GM12873 (cell line): ENCODE measurements at regions not wholly inside any gene's neighbourhood (a gene's known extent, or its start where the extent isn't known, plus 50 kb on each side); places are given as distances from the start of the nearest gene placed in this dataset.

Experiments used
- CTCF ChIP-seq: IDR thresholded peaks from 2 replicates; pipeline ENCODE4 v1.5.1; 2012; ENCODE audit warnings: low read depth, mild to moderate bottlenecking, moderate library complexity, low read length, control low read depth; ENCODE audit not compliant: insufficient read depth; ENCODE audit errors: missing control alignments

DNA sequence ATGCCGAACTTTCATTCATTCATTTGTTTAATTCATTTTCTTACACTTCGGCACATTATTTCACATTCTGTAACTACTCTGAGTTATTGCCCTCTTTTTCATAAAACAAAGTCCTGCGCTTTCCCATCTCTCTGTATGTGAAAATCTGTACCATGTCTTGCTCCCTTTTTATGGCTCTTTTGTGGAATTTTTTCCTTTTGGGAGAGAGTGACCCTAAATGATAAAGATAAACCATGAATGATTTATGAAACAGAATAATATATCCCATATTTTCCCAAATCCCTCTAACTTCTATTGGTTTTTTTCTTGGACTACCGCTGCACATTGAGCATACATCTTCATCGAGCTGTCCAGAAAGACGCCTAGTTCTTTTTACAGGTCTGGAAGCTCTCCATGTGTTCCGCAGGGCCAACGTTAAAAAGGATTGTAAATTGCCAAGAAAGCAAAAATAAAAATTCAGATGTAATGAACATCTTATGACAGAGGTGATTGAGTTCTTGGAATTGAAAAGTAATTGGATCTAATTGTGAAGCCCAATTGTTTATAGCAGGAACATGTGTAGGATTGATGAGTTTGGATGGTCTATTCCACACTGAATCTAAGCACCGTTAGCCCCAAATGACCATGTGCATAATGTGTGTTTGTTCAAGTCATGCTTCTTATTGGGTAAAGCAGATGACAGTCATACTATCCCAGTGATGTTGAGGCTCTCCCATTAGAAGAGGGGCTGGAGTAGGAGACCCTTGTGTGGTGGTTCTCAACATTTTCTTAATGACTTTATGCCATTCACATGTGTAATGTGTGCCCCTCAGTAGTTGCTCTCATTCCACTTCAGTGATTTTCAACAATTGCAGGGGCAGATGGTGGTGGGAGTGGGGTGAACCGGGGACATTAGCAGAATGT is 378.9 kb downstream of the DLEU7 start:
- no peak for TF ChIP-seq CTCF

DNA sequence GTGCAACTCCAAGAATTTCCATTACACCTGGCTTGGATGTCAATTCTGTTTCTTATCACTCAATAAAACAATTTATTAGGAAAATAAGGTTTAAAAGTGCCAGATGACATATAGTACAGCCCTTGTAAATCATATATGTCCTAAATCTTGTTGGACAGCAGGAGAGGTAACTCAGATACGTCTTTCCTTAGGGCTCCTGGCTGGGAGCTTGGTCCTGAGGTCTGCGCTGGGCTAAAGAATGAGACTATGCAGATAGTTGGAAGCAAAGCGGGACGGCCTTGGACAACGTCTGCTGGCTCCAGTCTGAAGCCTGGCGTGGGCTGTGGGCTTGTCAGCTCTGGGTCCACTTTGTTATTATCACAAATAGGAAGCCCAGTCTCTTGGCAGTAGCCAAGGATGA is 377.0 kb downstream of the DLEU7 start:
- TF ChIP-seq CTCF: no peak

- no peak for TF ChIP-seq CTCF
Measured at GRCh38 chr13:50467156-50468110, 376.1 kb downstream of the DLEU7 start.

DNA sequence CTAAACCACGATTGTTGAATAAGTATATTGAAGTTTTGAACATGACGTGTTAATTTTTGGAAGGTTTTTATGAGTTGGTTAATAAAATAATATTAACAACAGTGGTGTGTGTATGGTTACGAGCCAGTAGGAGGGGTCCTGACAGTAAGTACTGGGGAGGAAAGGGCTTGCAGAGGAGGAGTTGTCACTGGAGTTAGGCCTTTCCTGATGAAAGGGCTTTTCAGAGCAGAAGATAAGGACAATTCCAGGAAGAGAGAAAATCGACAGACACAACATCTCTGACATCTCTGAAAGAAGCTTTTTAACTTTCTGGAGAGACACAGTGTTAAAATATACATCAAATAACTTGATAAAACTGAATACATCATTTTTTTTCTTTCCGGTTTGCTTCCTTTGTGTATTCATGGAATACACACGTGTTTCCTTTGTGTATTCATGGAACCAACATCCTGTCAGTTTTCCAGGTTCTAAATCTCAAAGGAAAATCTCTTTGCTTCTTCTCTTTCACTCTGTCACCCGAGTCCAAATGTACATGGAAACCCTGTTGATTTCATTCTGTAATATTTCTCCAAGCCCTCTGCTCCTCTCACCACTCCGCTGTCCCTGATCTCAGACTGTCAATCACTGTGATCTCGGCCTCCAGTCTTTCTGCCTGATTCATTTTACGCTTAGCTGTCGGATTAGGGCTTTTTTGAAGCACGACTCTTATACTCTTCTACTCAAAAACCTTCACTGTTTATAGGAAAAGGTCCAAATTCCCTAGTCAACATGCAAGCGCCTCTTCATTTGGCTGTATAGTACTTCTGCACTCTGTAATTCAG is 374.4 kb downstream of the DLEU7 start:
- TF ChIP-seq CTCF: no peak

- no peak for TF ChIP-seq CTCF
Measured at GRCh38 chr13:50474088-50474662, 369.3 kb downstream of the DLEU7 start.

DNA sequence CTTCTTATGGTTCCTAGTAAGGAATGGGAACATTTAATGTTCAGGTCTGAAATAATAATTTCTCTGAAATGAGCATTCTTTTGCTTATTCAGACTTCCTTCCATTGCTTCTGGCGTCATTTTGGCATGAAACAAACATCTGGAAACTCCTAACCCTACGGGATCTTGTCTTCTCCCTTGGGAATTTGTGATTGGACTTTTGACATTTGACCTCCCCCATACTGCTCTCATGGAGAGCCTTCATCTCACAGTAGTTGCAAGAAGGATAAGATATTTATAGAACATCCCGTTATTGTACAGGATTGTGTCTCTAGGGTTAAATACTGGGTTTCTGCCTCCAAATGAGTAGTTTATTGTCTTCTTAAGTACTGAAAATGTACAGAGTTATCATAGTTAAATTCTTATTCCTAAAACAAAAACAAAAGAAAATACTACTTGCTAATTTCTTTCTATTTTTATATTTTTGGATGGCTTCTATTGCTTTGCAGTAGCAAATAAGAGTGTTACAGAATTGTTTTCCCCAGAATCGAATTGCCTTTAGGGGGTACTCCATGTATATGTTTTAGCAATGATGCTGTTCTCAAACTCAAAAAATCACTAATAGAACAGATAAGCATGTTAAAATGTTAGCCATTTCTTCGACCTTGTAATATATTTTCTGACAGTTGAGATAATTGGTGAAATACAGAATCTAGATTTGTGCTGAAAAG is 366.8 kb downstream of the DLEU7 start:
- no peak for TF ChIP-seq CTCF
